GM12865 (cell line): ENCODE measurements at regions not wholly inside any gene's neighbourhood (a gene's known extent, or its start where the extent isn't known, plus 50 kb on each side); places are given as distances from the start of the nearest gene placed in this dataset.

Source experiments
- DNase-seq: peaks from one replicate; pipeline ENCODE4 v3.0.0; 2010; ENCODE audit warnings: low read depth
- H3K4me3 ChIP-seq: 2 replicates; pipeline ENCODE4 v1.5.1; 2011; ENCODE audit warnings: mild to moderate bottlenecking, low read depth, low read length, control low read depth
- TF ChIP-seq, protein P1 (sequence below): IDR thresholded peaks from 2 replicates; pipeline ENCODE4 v1.5.1; 2011; ENCODE audit warnings: low read length, control low read depth, low read depth, inconsistent platforms; ENCODE audit not compliant: insufficient read depth; ENCODE audit errors: missing control alignments

DNA sequence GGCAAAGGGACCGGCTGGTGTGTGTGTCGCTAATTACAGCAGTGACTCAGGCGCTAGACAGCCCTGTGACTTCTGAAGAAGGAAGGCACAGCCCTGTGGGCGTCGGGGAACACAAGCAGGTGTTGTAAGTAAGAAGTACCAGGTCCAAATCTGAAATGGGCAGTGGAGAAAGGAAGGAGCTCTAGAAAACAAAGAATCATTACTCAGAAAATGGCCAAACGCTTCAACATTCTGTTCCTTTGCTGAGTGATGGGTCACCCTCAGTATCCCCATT is 106.8 kb downstream of the PXDC1 start:
- TF ChIP-seq, protein P1, sequence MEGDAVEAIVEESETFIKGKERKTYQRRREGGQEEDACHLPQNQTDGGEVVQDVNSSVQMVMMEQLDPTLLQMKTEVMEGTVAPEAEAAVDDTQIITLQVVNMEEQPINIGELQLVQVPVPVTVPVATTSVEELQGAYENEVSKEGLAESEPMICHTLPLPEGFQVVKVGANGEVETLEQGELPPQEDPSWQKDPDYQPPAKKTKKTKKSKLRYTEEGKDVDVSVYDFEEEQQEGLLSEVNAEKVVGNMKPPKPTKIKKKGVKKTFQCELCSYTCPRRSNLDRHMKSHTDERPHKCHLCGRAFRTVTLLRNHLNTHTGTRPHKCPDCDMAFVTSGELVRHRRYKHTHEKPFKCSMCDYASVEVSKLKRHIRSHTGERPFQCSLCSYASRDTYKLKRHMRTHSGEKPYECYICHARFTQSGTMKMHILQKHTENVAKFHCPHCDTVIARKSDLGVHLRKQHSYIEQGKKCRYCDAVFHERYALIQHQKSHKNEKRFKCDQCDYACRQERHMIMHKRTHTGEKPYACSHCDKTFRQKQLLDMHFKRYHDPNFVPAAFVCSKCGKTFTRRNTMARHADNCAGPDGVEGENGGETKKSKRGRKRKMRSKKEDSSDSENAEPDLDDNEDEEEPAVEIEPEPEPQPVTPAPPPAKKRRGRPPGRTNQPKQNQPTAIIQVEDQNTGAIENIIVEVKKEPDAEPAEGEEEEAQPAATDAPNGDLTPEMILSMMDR = no peak
- no peak overlapping the region for H3K4me3 ChIP-seq
- no peak for DNase-seq

DNA sequence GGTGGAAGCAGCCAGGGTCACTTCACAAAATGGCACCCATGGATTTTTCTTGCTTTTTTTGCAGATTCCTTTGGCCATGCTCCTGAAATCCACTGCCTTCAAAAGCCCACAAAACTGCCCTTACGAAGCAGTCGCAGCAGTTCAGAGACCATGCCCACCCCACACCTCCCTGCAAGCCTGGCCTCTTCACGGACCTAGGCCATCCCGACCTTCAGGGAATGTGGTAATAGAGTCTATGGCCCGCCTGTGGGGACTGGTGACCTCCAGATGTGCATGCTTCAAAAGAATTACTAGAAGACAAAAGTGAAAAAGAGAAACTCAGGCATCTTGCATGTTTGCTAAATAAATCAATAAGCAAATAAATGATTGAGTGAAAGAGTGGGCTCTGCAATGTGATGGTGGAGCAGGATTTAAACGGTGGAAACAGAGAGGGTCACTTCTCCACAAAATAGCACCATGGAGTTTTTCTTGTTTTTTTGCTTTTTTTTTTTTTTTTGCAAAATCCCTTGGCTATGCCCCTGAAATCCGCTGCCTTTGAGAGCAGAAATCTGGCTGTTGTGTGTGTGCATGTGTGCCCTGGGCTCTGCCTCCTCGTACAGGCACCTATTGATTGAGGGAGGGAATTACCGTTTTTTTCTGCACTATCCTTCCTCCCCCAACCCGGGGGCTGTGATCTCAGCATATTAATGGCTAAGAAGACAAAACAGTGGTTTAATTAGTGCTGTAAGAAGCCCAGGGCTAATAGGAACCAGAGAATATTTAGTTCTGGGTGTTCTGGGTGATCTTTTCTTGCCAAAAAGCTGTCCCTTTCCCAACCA is 107.4 kb downstream of the PXDC1 start:
- TF ChIP-seq, protein P1 = no peak
- DNase-seq = no peak
- H3K4me3 ChIP-seq = no peak overlapping the region

DNA sequence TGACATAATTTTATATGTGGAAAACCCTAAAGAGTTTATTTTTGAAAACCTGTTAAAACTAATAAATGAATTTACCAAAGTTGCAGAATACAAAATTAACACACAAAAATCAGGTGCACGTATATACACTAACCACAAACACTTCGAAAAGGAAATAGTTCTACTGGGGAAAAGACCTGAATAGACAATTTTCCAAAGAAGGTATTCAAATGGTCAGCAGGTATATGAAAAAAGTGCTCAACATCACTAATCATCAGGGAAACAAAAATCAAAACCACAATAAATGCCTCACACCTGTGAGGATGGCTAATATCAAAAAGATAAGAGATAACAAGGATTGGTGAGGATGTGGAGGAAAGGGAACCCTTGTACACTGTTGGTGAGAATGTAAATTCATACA is 110.6 kb downstream of the PXDC1 start:
- TF ChIP-seq, protein P1 = no peak
- DNase-seq = no peak
- no peak overlapping the region for H3K4me3 ChIP-seq

DNA sequence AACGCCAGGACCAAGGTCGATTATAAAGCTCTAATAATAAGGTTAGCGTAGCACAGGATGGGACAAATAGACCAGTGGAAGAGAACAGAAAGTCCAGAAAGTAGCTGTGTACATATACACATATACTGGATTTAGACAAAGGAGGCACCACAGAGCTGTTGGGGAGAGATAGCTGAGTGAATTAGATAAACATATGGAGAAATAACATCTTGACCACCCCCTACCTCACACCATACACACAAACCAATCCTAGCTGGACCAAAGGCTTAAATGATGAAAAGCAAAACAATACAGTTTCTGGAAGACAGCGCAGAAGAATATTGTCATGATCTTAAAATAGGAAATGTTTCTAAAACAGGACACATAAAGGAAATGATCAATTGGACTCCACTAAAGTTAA is 112.9 kb downstream of the PXDC1 start:
- TF ChIP-seq, protein P1 = no peak
- H3K4me3 ChIP-seq = no peak overlapping the region
- no peak for DNase-seq

DNA sequence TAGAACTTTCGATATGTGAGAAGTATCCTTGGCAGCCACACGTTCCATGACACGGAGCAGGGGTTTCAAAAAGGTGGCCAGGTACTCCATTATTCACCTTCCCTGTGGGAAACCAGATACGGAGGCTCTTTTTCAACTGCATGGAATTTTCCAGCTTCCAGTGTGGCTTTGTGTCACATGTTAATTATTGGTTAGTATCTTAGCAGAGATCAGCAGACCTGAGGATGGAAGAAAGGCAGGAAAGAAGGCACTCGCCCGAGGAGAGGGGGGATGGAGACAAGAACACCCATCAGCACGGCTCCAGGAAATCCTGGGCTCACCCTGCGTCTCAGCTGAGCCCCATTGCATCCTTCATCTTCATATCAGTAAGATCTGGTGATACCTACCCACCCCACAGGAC is 115.5 kb downstream of the PXDC1 start:
- TF ChIP-seq, protein P1 = no peak
- DNase-seq = no peak
- H3K4me3 ChIP-seq = no peak overlapping the region

DNA sequence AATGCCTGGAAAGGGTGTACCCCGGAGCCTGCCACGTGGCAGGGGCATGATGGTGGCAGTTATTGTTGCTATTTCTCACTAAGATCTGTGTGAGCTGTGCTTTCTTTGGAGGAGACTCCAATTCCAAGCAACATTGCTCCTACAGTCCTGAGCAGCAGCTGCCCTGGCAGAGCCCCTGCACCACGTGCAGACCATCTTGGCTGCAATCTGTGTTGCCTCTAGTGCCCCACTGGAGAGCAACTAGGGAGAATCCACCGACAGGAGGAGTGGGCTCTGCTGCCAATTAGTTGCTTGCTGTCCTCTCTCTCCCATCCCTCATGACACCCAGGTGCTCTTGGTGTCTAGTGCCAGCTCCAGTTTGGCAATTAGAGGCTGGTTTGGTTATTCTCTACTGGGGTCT is 116.0 kb downstream of the PXDC1 start:
- TF ChIP-seq, protein P1 = no peak
- DNase-seq = no peak
- no peak overlapping the region for H3K4me3 ChIP-seq

DNA sequence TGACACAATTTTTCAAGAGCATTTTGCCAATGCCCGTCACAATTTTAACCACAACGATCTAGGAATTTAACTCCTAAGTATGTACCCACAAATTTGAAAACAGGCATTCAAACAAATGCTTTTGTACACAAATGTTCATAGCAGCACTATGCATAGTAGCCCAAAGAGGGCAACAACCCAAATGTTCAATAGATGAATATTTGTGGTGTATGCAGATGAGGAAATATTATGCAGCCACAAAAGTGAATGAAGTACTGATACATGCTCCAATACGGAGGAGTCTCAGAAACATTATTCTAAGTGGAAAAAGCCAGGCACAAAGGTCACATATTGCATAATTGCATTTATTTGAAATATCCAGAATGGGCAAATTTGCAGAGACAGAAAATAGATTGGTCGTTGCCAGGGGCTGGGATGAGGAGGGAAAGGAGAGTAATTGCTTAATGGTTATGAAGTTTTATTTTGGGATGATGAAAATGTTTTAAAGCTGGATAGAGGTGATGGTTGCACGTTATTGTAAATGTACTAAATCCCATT is 117.2 kb downstream of the PXDC1 start:
- TF ChIP-seq, protein P1 = no peak
- H3K4me3 ChIP-seq = no peak overlapping the region
- no peak for DNase-seq
